ENCODE measurements at regions not wholly inside any gene's neighbourhood (a gene's known extent, or its start where the extent isn't known, plus 50 kb on each side); places are given as distances from the start of the nearest gene placed in this dataset.

- H3K27me3 ChIP-seq (ENCODE audit: insufficient read depth, low read depth): no peaks in the 10 kb centered on the region
- no peaks in the 10 kb centered on the region for H4K20me1 ChIP-seq (ENCODE audit: insufficient read depth)
- H3K9ac ChIP-seq: no peak overlapping the region
- H3K27ac ChIP-seq: no peak overlapping the region
- no peaks in the 10 kb centered on the region for H3K79me2 ChIP-seq (ENCODE audit: insufficient read depth, low read depth)
- no peak overlapping the region for H3K4me3 ChIP-seq (IDR thresholded peaks at IDR 0.05; ENCODE audit: insufficient read depth, low read depth, low read length)
- H3K4me1 ChIP-seq (ENCODE audit: low read depth, poor library complexity, severe bottlenecking): no peaks in the 10 kb centered on the region
- H2AFZ ChIP-seq (ENCODE audit: low read depth): no peak overlapping the region
- H3K4me2 ChIP-seq: no peak overlapping the region
- H3K36me3 ChIP-seq (ENCODE audit: insufficient read depth): no peaks in the 10 kb centered on the region
- no peak for TF ChIP-seq CTCF (conservative IDR thresholded peaks at IDR 0.05; ENCODE audit: low read depth, low read length)
These were observed 518.2 kb upstream of the ID4 start for GRCh38 chr6:19319005-19319404.

- Histone ChIP-seq H2AFZ (ENCODE audit: low read depth) (no peak overlapping the region), H3K79me2 (ENCODE audit: insufficient read depth, low read depth) (no peaks in the 10 kb centered on the region), H3K4me2 (no peak overlapping the region), H3K4me1 (ENCODE audit: low read depth, poor library complexity, severe bottlenecking) (no peaks in the 10 kb centered on the region), H3K36me3 (ENCODE audit: insufficient read depth) (no peaks in the 10 kb centered on the region), H3K9ac (no peak overlapping the region), H3K27ac (no peak overlapping the region), H3K27me3 (ENCODE audit: insufficient read depth, low read depth) (no peaks in the 10 kb centered on the region), H3K4me3 (IDR thresholded peaks at IDR 0.05; ENCODE audit: insufficient read depth, low read depth, low read length) (no peak overlapping the region), H4K20me1 (ENCODE audit: insufficient read depth) (no peaks in the 10 kb centered on the region)
- no peak for TF ChIP-seq CTCF (conservative IDR thresholded peaks at IDR 0.05; ENCODE audit: low read depth, low read length)
These were observed 517.0 kb upstream of the ID4 start for GRCh38 chr6:19320111-19320581.

GRCh38 chr6:19322691-19323485 lies 514.3 kb upstream of the ID4 start:
- Histone ChIP-seq H3K27ac (no peak overlapping the region), H4K20me1 (ENCODE audit: insufficient read depth) (no peaks in the 10 kb centered on the region), H3K4me1 (ENCODE audit: low read depth, poor library complexity, severe bottlenecking) (no peaks in the 10 kb centered on the region), H3K36me3 (ENCODE audit: insufficient read depth) (no peaks in the 10 kb centered on the region), H3K4me3 (IDR thresholded peaks at IDR 0.05; ENCODE audit: insufficient read depth, low read depth, low read length) (no peak overlapping the region), H2AFZ (ENCODE audit: low read depth) (no peak overlapping the region), H3K4me2 (no peak overlapping the region), H3K9ac (no peak overlapping the region), H3K79me2 (ENCODE audit: insufficient read depth, low read depth) (no peaks in the 10 kb centered on the region), H3K27me3 (ENCODE audit: insufficient read depth, low read depth) (no peaks in the 10 kb centered on the region)
- TF ChIP-seq CTCF (conservative IDR thresholded peaks at IDR 0.05; ENCODE audit: low read depth, low read length): no peak

- no peak overlapping the region for H2AFZ ChIP-seq (ENCODE audit: low read depth)
- H3K79me2 ChIP-seq (ENCODE audit: insufficient read depth, low read depth): no peaks in the 10 kb centered on the region
- H3K9ac ChIP-seq: no peak overlapping the region
- H4K20me1 ChIP-seq (ENCODE audit: insufficient read depth): no peaks in the 10 kb centered on the region
- H3K36me3 ChIP-seq (ENCODE audit: insufficient read depth): no peaks in the 10 kb centered on the region
- H3K27ac ChIP-seq: no peak overlapping the region
- no peaks in the 10 kb centered on the region for H3K27me3 ChIP-seq (ENCODE audit: insufficient read depth, low read depth)
- H3K4me3 ChIP-seq (IDR thresholded peaks at IDR 0.05; ENCODE audit: insufficient read depth, low read depth, low read length): no peak overlapping the region
- no peak overlapping the region for H3K4me2 ChIP-seq
- no peaks in the 10 kb centered on the region for H3K4me1 ChIP-seq (ENCODE audit: low read depth, poor library complexity, severe bottlenecking)
- TF ChIP-seq CTCF (conservative IDR thresholded peaks at IDR 0.05; ENCODE audit: low read depth, low read length): no peak
These were observed 512.8 kb upstream of the ID4 start for GRCh38 chr6:19324376-19324775.
